ENCODE measurements at regions not wholly inside any gene's neighbourhood (a gene's known extent, or its start where the extent isn't known, plus 50 kb on each side); places are given as distances from the start of the nearest gene placed in this dataset.

GRCh38 chr19:28234637-28235036 lies 978.3 kb downstream of the UQCRFS1 start:
- intact Hi-C loops (cut with DNase I): no loop called here
- H3K9me3 ChIP-seq: no peaks in the 10 kb centered on the region
- no peaks in the 10 kb centered on the region for H3K4me1 ChIP-seq
- 35% methylated on average over 6 of the region's 6 CpGs for WGBS (ENCODE audit: insufficient coverage, low coverage, low lambda C conversion rate, missing lambda C conversion rate)
- H3K27me3 ChIP-seq: no peaks in the 10 kb centered on the region
- no peak overlapping the region for H3K27ac ChIP-seq
- TF ChIP-seq POLR2A (IDR thresholded peaks at IDR 0.05): no peak
- TF ChIP-seq, protein P1, sequence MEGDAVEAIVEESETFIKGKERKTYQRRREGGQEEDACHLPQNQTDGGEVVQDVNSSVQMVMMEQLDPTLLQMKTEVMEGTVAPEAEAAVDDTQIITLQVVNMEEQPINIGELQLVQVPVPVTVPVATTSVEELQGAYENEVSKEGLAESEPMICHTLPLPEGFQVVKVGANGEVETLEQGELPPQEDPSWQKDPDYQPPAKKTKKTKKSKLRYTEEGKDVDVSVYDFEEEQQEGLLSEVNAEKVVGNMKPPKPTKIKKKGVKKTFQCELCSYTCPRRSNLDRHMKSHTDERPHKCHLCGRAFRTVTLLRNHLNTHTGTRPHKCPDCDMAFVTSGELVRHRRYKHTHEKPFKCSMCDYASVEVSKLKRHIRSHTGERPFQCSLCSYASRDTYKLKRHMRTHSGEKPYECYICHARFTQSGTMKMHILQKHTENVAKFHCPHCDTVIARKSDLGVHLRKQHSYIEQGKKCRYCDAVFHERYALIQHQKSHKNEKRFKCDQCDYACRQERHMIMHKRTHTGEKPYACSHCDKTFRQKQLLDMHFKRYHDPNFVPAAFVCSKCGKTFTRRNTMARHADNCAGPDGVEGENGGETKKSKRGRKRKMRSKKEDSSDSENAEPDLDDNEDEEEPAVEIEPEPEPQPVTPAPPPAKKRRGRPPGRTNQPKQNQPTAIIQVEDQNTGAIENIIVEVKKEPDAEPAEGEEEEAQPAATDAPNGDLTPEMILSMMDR (IDR thresholded peaks at IDR 0.05): no peak
- no peaks in the 10 kb centered on the region for H3K36me3 ChIP-seq
- ATAC-seq: no peak
- H3K4me3 ChIP-seq: no peak overlapping the region
- no peak for DNase-seq

- H3K27me3 ChIP-seq: no peaks in the 10 kb centered on the region
- TF ChIP-seq POLR2A (IDR thresholded peaks at IDR 0.05): no peak
- TF ChIP-seq, protein P1 (IDR thresholded peaks at IDR 0.05): no peak
- H3K27ac ChIP-seq: no peak overlapping the region
- H3K36me3 ChIP-seq: no peaks in the 10 kb centered on the region
- no peaks in the 10 kb centered on the region for H3K9me3 ChIP-seq
- intact Hi-C loops (cut with DNase I): no loop called here
- no peak for DNase-seq
- no peak overlapping the region for H3K4me3 ChIP-seq
- ATAC-seq: no peak
- H3K4me1 ChIP-seq: no peaks in the 10 kb centered on the region
- WGBS (ENCODE audit: insufficient coverage, low coverage, low lambda C conversion rate, missing lambda C conversion rate): 41% methylated on average over 2 of the region's 2 CpGs
These were observed 984.1 kb downstream of the UQCRFS1 start for GRCh38 chr19:28228854-28229253.

- no peak for DNase-seq
- Histone ChIP-seq H3K27me3 (no peaks in the 10 kb centered on the region), H3K4me1 (no peaks in the 10 kb centered on the region), H3K4me3 (no peak overlapping the region), H3K9me3 (no peaks in the 10 kb centered on the region), H3K36me3 (no peaks in the 10 kb centered on the region), H3K27ac (no peak overlapping the region)
- no peak for ATAC-seq
- no peak for TF ChIP-seq POLR2A (IDR thresholded peaks at IDR 0.05)
- TF ChIP-seq, protein P1 (IDR thresholded peaks at IDR 0.05): no peak
- 78% methylated on average over 8 of the region's 10 CpGs for WGBS (ENCODE audit: insufficient coverage, low coverage, low lambda C conversion rate, missing lambda C conversion rate)
- intact Hi-C loops (cut with DNase I): no loop called here
These were observed 988.5 kb downstream of the UQCRFS1 start for GRCh38 chr19:28224441-28224840.

DNA sequence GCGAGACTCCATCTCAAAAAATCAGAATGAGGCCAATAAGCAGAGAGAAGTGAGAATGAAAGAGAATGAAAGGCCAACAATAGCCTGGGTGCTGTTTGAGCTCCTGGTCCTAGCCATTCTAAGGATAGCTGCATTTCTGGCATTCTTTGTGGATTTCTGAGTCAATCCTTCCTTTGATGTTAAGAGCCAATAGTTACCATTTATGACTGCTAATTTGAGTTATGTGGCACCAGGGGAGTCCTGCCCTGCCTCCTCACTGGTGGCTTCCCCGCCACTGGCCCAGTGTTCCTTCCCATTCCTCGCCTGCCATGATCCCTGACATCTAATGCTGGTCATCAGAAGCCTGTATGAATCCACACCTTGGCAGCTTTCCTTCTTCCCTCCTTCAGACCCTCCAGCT lies 991.2 kb downstream of the UQCRFS1 start:
- WGBS (ENCODE audit: insufficient coverage, low coverage, low lambda C conversion rate, missing lambda C conversion rate): 74% methylated on average over 3 of the region's 3 CpGs
- H3K4me3 ChIP-seq: no peak overlapping the region
- no peaks in the 10 kb centered on the region for H3K27me3 ChIP-seq
- H3K4me1 ChIP-seq: no peaks in the 10 kb centered on the region
- no peaks in the 10 kb centered on the region for H3K9me3 ChIP-seq
- intact Hi-C loops (cut with DNase I): no loop called here
- no peaks in the 10 kb centered on the region for H3K36me3 ChIP-seq
- no peak for DNase-seq
- no peak for TF ChIP-seq POLR2A (IDR thresholded peaks at IDR 0.05)
- TF ChIP-seq, protein P1 (IDR thresholded peaks at IDR 0.05): no peak
- no peak overlapping the region for H3K27ac ChIP-seq
- no peak for ATAC-seq

DNA sequence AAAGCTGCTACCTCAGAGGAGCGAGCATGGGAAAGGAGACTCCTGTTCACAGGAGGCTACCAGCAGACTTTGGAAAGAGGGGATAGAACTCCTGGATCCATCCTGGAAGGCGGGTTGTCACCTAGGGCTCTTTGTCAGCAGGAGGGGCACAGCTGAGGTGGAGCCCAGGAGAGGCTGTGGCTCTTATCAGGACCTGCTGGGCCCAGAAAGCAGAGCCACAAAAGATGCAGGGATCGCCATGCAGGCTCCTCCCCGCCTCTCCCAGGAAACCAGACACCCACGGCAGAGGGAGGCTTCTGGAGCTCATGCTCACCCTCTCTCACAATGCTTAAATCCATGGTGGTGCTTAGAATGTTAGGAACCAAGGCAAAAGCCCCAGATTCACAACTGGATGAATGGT lies 994.2 kb downstream of the UQCRFS1 start:
- no peak for TF ChIP-seq POLR2A (IDR thresholded peaks at IDR 0.05)
- TF ChIP-seq, protein P1 (IDR thresholded peaks at IDR 0.05): no peak
- H3K4me1 ChIP-seq: no peaks in the 10 kb centered on the region
- no peak overlapping the region for H3K4me3 ChIP-seq
- H3K9me3 ChIP-seq: no peaks in the 10 kb centered on the region
- intact Hi-C loops (cut with DNase I): no loop called here
- no peak for ATAC-seq
- no peak overlapping the region for H3K27ac ChIP-seq
- no peaks in the 10 kb centered on the region for H3K36me3 ChIP-seq
- WGBS (ENCODE audit: insufficient coverage, low coverage, low lambda C conversion rate, missing lambda C conversion rate): 40% methylated on average over 1 of the region's 5 CpGs
- no peaks in the 10 kb centered on the region for H3K27me3 ChIP-seq
- no peak for DNase-seq
